ENCODE measurements at regions not wholly inside any gene's neighbourhood (a gene's known extent, or its start where the extent isn't known, plus 50 kb on each side); places are given as distances from the start of the nearest gene placed in this dataset.

DNA sequence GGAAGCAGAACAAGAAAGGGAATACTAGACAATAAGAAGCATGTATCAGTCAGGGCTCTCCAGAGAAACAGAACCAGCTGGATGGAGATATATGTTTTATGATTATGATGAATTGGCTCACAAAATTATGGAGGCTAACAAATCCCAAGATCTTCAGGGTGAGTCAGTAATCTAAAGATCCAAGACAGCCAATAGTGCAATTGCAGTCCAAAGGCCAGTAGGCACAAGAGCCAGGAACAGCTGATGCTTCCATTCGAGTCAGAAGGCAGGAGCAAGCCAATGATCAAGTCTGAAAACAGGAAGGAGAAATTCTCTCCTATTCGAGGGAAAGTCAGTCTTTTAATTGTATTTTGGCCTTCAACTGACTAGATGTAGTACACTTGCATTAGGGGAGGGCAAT, 164.9 kb upstream of the ST8SIA2 start:
- intact Hi-C loops (cut with micrococcal nuclease), result no loop called here
- H3K79me2 ChIP-seq (ENCODE audit: low read length), result no peaks in the 10 kb centered on the region
- no peaks in the 10 kb centered on the region for H4K20me1 ChIP-seq (ENCODE audit: low read length)
- no peaks in the 10 kb centered on the region for H3K27me3 ChIP-seq (ENCODE audit: low read length)
- H2AFZ ChIP-seq (ENCODE audit: low read length), result no peak overlapping the region
- H3K4me3 ChIP-seq (ENCODE audit: low read length), result no peak overlapping the region
- no peak overlapping the region for H3K4me2 ChIP-seq (ENCODE audit: low read length)
- DNase-seq (no peak), ATAC-seq (no peak)
- H3K9me2 ChIP-seq (replicated peaks; ENCODE audit: low read length), result no peaks in the 10 kb centered on the region
- no peaks in the 10 kb centered on the region for H3F3A ChIP-seq (ENCODE audit: low read length, unreplicated experiment)
- H3K27ac ChIP-seq (ENCODE audit: low read length), result no peak overlapping the region
- TF ChIP-seq EZH2 (IDR thresholded peaks at IDR 0.05; ENCODE audit: low read length, unreplicated experiment) (no peak), CTCF (conservative IDR thresholded peaks at IDR 0.05; ENCODE audit: low read depth, low read length) (no peak), EZH2phosphoT487 (IDR thresholded peaks at IDR 0.05; ENCODE audit: borderline replicate concordance, low read length) (no peak)
- no TSS peak for BruUV-seq (replicated peaks)
- H3K9ac ChIP-seq (ENCODE audit: low read length), result no peak overlapping the region
- POLR2A ChIA-PET (ENCODE audit: unreplicated experiment), result no interaction called here
- H3K4me1 ChIP-seq (ENCODE audit: insufficient read depth, low read length), result no peaks in the 10 kb centered on the region
- CTCF ChIA-PET, result no interaction called here
- no peaks in the 10 kb centered on the region for H3K9me3 ChIP-seq (ENCODE audit: low read length)
- no peaks in the 10 kb centered on the region for H3K36me3 ChIP-seq (ENCODE audit: low read depth, low read length)

- H3K9me2 ChIP-seq (replicated peaks; ENCODE audit: low read length), result no peaks in the 10 kb centered on the region
- no peak overlapping the region for H3K27ac ChIP-seq (ENCODE audit: low read length)
- H2AFZ ChIP-seq (ENCODE audit: low read length), result no peak overlapping the region
- no peak for DNase-seq
- no peaks in the 10 kb centered on the region for H3F3A ChIP-seq (ENCODE audit: low read length, unreplicated experiment)
- no peaks in the 10 kb centered on the region for H3K27me3 ChIP-seq (ENCODE audit: low read length)
- no peak overlapping the region for H3K9ac ChIP-seq (ENCODE audit: low read length)
- no peaks in the 10 kb centered on the region for H3K4me1 ChIP-seq (ENCODE audit: insufficient read depth, low read length)
- no peak overlapping the region for H3K4me3 ChIP-seq (ENCODE audit: low read length)
- ATAC-seq, result no peak
- no TSS peak for BruUV-seq (replicated peaks)
- TF ChIP-seq EZH2 (IDR thresholded peaks at IDR 0.05; ENCODE audit: low read length, unreplicated experiment), result no peak
- TF ChIP-seq EZH2phosphoT487 (IDR thresholded peaks at IDR 0.05; ENCODE audit: borderline replicate concordance, low read length), result no peak
- no peak for TF ChIP-seq CTCF (conservative IDR thresholded peaks at IDR 0.05; ENCODE audit: low read depth, low read length)
- no peaks in the 10 kb centered on the region for H4K20me1 ChIP-seq (ENCODE audit: low read length)
- ChIA-PET POLR2A (ENCODE audit: unreplicated experiment) (no interaction called here), CTCF (no interaction called here)
- no peaks in the 10 kb centered on the region for H3K9me3 ChIP-seq (ENCODE audit: low read length)
- H3K36me3 ChIP-seq (ENCODE audit: low read depth, low read length), result no peaks in the 10 kb centered on the region
- no peaks in the 10 kb centered on the region for H3K79me2 ChIP-seq (ENCODE audit: low read length)
- intact Hi-C loops (cut with micrococcal nuclease), result no loop called here
- H3K4me2 ChIP-seq (ENCODE audit: low read length), result no peak overlapping the region
These were observed 162.2 kb upstream of the ST8SIA2 start for GRCh38 chr15:92231461-92231860.

DNA sequence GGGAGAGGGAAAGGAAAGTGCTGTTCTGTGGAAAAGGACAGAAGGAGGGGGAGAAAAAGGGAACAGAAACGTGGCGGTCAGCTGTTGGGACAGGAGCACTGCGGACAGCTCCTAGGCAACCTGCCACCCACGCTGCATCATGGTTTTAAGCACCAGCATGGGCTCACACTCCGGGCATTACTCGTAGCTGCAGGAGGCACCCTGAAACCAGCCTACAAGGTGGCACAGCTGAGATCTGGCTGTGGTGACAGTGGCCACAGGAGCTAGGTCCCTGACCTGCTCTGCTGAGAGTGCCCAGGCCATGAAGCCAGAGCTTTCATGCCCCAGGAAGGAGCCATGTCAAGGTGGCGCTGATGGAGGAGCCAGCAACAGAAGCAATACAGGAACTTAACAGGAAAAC, 161.4 kb upstream of the ST8SIA2 start:
- H3K9me3 ChIP-seq (ENCODE audit: low read length), result no peaks in the 10 kb centered on the region
- no peaks in the 10 kb centered on the region for H3F3A ChIP-seq (ENCODE audit: low read length, unreplicated experiment)
- POLR2A ChIA-PET (ENCODE audit: unreplicated experiment), result no interaction called here
- H2AFZ ChIP-seq (ENCODE audit: low read length), result no peak overlapping the region
- no peaks in the 10 kb centered on the region for H3K27me3 ChIP-seq (ENCODE audit: low read length)
- no peaks in the 10 kb centered on the region for H4K20me1 ChIP-seq (ENCODE audit: low read length)
- DNase-seq (no peak), ATAC-seq (no peak)
- CTCF ChIA-PET, result no interaction called here
- H3K9me2 ChIP-seq (replicated peaks; ENCODE audit: low read length), result no peaks in the 10 kb centered on the region
- BruUV-seq (replicated peaks), result no TSS peak
- no peak overlapping the region for H3K9ac ChIP-seq (ENCODE audit: low read length)
- no peaks in the 10 kb centered on the region for H3K36me3 ChIP-seq (ENCODE audit: low read depth, low read length)
- no peak overlapping the region for H3K4me3 ChIP-seq (ENCODE audit: low read length)
- H3K27ac ChIP-seq (ENCODE audit: low read length), result no peak overlapping the region
- no peaks in the 10 kb centered on the region for H3K79me2 ChIP-seq (ENCODE audit: low read length)
- H3K4me1 ChIP-seq (ENCODE audit: insufficient read depth, low read length), result no peaks in the 10 kb centered on the region
- no peak overlapping the region for H3K4me2 ChIP-seq (ENCODE audit: low read length)
- TF ChIP-seq EZH2phosphoT487 (IDR thresholded peaks at IDR 0.05; ENCODE audit: borderline replicate concordance, low read length), result no peak
- no peak for TF ChIP-seq CTCF (conservative IDR thresholded peaks at IDR 0.05; ENCODE audit: low read depth, low read length)
- no peak for TF ChIP-seq EZH2 (IDR thresholded peaks at IDR 0.05; ENCODE audit: low read length, unreplicated experiment)
- intact Hi-C loops (cut with micrococcal nuclease), result no loop called here
